SK-N-SH (cell line): ENCODE measurements at regions not wholly inside any gene's neighbourhood (a gene's known extent, or its start where the extent isn't known, plus 50 kb on each side); places are given as distances from the start of the nearest gene placed in this dataset.

Experiments used
- CTCF ChIA-PET: fragments of 300-600, 350-600 bp; formaldehyde crosslinking; extraction: SDS; loops from one replicate; lab custom pipeline; 2021; lab: Yijun Ruan, JAX
- POLR2A ChIA-PET: fragments of 350-600 bp; sonication (Branson Sonifier 250); formaldehyde crosslinking; extraction: SDS; loops from one replicate; lab custom pipeline; 2020; ENCODE audit warnings: antibody characterized with exemption, inconsistent platforms; lab: Yijun Ruan, JAX
- DNase-seq: peaks from one replicate; pipeline ENCODE4 v3.0.0; 2012
- H2AFZ ChIP-seq: fragments of 200-600 bp; sonication (generic); 2 replicates; pipeline ENCODE4 v1.8.1; 2016; ENCODE audit warnings: antibody characterized with exemption, mild to moderate bottlenecking, low read depth
- H3F3A ChIP-seq: fragments of 200-600 bp; sonication (generic); replicated peaks from 2 replicates; pipeline ENCODE3; 2016; ENCODE audit warnings: antibody characterized with exemption, mild to moderate bottlenecking; ENCODE audit not compliant: insufficient read depth
- H3K27ac ChIP-seq, 2 experiments: fragments of 200-500 bp in 1 of 2; fragments of 200-600 bp in 1 of 2; sonication (Bioruptor generic) in 1 of 2; sonication (generic), shearing (Covaris generic) in 1 of 2; 2 replicates each; pipeline versions ENCODE4 v1.5.1 to v1.6.1; 2014 to 2016; ENCODE audit warnings: low read depth in 2 of 2, inconsistent platforms in 1 of 2, low read length in 1 of 2, mild to moderate bottlenecking in 1 of 2, mixed read lengths in 1 of 2
- H3K27me3 ChIP-seq: fragments of 200-600 bp; sonication (generic), shearing (Covaris generic); 2 replicates; pipeline ENCODE4 v1.6.1; 2016; ENCODE audit warnings: mixed run types; ENCODE audit not compliant: insufficient read depth
- H3K36me3 ChIP-seq, 2 experiments: fragments of 200-500 bp in 1 of 2; fragments of 200-600 bp in 1 of 2; sonication (Bioruptor generic) in 1 of 2; sonication (generic) in 1 of 2; replicated peaks in 1 of 2; 2 replicates each; pipeline versions ENCODE3 to v1.5.1; 2014 to 2016; ENCODE audit warnings: low read length in 1 of 2, mild to moderate bottlenecking in 1 of 2; ENCODE audit not compliant: insufficient read depth in 2 of 2, control insufficient read depth in 1 of 2
- H3K4me1 ChIP-seq, 2 experiments: fragments of 200-500 bp in 1 of 2; fragments of 200-600 bp in 1 of 2; sonication (Bioruptor generic) in 1 of 2; sonication (generic), shearing (Covaris generic) in 1 of 2; 2 replicates each; pipeline versions ENCODE4 v1.5.1 to v1.6.1; 2014 to 2016; ENCODE audit warnings: low read depth in 1 of 2, low read length in 1 of 2, mixed run types in 1 of 2; ENCODE audit not compliant: insufficient read depth in 2 of 2, control insufficient read depth in 1 of 2
- H3K4me2 ChIP-seq: fragments of 200-600 bp; sonication (generic), shearing (Covaris generic); 2 replicates; pipeline ENCODE4 v1.6.1; 2017; ENCODE audit warnings: mixed run types
- H3K4me3 ChIP-seq, 2 experiments: fragments of 200-500 bp in 1 of 2; fragments of 200-600 bp in 1 of 2; sonication (Bioruptor generic) in 1 of 2; sonication (generic), shearing (Covaris generic) in 1 of 2; 2 replicates each; pipeline versions ENCODE4 v1.5.1 to v1.8.1; 2014 to 2016; ENCODE audit warnings: low read depth in 2 of 2, inconsistent platforms in 1 of 2, low read length in 1 of 2, mild to moderate bottlenecking in 1 of 2, mixed read lengths in 1 of 2, moderate library complexity in 1 of 2
- H3K79me2 ChIP-seq: fragments of 200-600 bp; sonication (generic); 2 replicates; pipeline ENCODE4 v1.8.1; 2017; ENCODE audit warnings: mild to moderate bottlenecking; ENCODE audit not compliant: insufficient read depth
- H3K9ac ChIP-seq: fragments of 200-600 bp; sonication (generic); 2 replicates; pipeline ENCODE4 v1.6.1; 2017; ENCODE audit warnings: mixed run types
- H3K9me2 ChIP-seq: fragments of 200-600 bp; sonication (generic); 2 replicates; pipeline ENCODE4 v1.6.1; 2017; ENCODE audit warnings: mixed run types
- H3K9me3 ChIP-seq: fragments of 200-600 bp; sonication (generic); 2 replicates; pipeline ENCODE4 v1.6.1; 2017; ENCODE audit warnings: mixed run types, mild to moderate bottlenecking, moderate library complexity
- H4K20me1 ChIP-seq: fragments of 200-600 bp; sonication (generic); 2 replicates; pipeline ENCODE4 v1.6.1; 2017; ENCODE audit warnings: mild to moderate bottlenecking, mixed run types; ENCODE audit not compliant: insufficient read depth
- EP300 ChIP-seq, 2 experiments: IDR thresholded peaks; 2 replicates each; pipeline versions ENCODE4 v1.4.0 to v1.6.1; 2012; ENCODE audit warnings: borderline replicate concordance in 1 of 2, low read depth in 1 of 2, low read length in 1 of 2
- FOXJ3 ChIP-seq: sonication (generic); formaldehyde crosslinking; IDR thresholded peaks from 2 replicates; pipeline ENCODE4 v1.5.1; 2020; ENCODE audit warnings: mild to moderate bottlenecking, missing genetic modification reagents
- FOXM1 ChIP-seq: IDR thresholded peaks from 2 replicates; pipeline ENCODE4 v1.4.0; 2012; ENCODE audit warnings: low read depth, mild to moderate bottlenecking
- MXI1 ChIP-seq: IDR thresholded peaks from 2 replicates; pipeline ENCODE4 v1.6.1; 2012; ENCODE audit warnings: mild to moderate bottlenecking, low read depth, low read length, improper control_type of control experiment
- POLR2AphosphoS5 ChIP-seq: IDR thresholded peaks from 2 replicates; pipeline ENCODE4 v1.6.1; 2012; ENCODE audit warnings: low read depth, low read length
- RCOR1 ChIP-seq: fragments of 150-350 bp; IDR thresholded peaks from 2 replicates; pipeline ENCODE4 v1.6.1; 2017; ENCODE audit warnings: antibody characterized with exemption, low read length
- RXRA ChIP-seq: IDR thresholded peaks from 2 replicates; pipeline ENCODE4 v1.4.0; 2012; ENCODE audit warnings: low read depth, mild to moderate bottlenecking, borderline replicate concordance
- SIN3A ChIP-seq: IDR thresholded peaks from 2 replicates; pipeline ENCODE4 v1.6.1; 2012; ENCODE audit warnings: low read depth, mild to moderate bottlenecking, low read length, moderate library complexity, borderline replicate concordance
- TAF1 ChIP-seq: IDR thresholded peaks from 2 replicates; pipeline ENCODE4 v1.6.1; 2012; ENCODE audit warnings: low read depth, mild to moderate bottlenecking, low read length, moderate library complexity, borderline replicate concordance
- YY1 ChIP-seq: IDR thresholded peaks from 2 replicates; pipeline ENCODE4 v1.4.0; 2012; ENCODE audit warnings: low read depth, mild to moderate bottlenecking
- WGBS: methylation state at CpG from one replicate; pipeline ENCODE4 v1.1.6; 2017; ENCODE audit warnings: low lambda C conversion rate; 5-methylcytosine and 5-hydroxymethylcytosine counted together
- TF ChIP-seq, protein P1 (sequence below): IDR thresholded peaks from 2 replicates; pipeline ENCODE4 v1.6.1; 2012; ENCODE audit warnings: mild to moderate bottlenecking, low read depth, low read length, moderate library complexity
- TF ChIP-seq, protein P2 (sequence below): fragments of 150-350 bp; IDR thresholded peaks from 2 replicates; pipeline ENCODE4 v1.6.1; 2016; ENCODE audit warnings: mild to moderate bottlenecking, low read depth, low read length
- TF ChIP-seq, protein P3 (sequence below): fragments of 150-350 bp; IDR thresholded peaks from 2 replicates; pipeline ENCODE4 v1.6.1; 2017; ENCODE audit warnings: antibody characterized with exemption, low read length, low read depth, borderline replicate concordance
- TF ChIP-seq, protein P4 (sequence below): IDR thresholded peaks from 2 replicates; pipeline ENCODE4 v1.4.0; 2012; ENCODE audit warnings: low read depth
- TF ChIP-seq, protein P5 (sequence below): IDR thresholded peaks from 2 replicates; pipeline ENCODE4 v1.4.0; 2012; ENCODE audit warnings: low read depth, borderline replicate concordance

DNA sequence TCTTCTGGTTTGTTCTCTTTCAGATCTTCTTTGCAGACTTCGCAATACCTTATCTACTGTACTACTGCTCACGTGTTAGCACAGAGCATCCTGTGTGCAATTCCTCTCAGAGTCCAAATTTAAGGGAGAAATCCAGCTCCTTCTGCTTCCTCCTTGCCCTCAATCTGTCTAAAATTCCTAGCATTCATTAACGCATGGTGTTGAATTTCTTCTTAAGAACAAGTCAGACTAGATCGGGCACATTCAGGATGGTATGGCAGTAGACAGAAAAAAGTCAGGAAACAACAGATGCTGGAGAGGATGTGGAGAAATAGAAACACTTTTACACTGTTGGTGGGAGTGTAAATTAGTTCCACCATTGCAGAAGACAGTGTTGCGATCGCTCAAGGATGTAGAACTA is 206.1 kb upstream of the CDH7 start:
- Histone ChIP-seq H2AFZ (no peak overlapping the region), H3K9me3 (no peaks in the 10 kb centered on the region), H3K27me3 (no peaks in the 10 kb centered on the region), H3K36me3 (no peaks in the 10 kb centered on the region), H3K4me2 (no peak overlapping the region), H3K27ac (no peak overlapping the region), H3K4me1 (no peaks in the 10 kb centered on the region), H4K20me1 (no peaks in the 10 kb centered on the region), H3K9ac (no peak overlapping the region), H3K9me2 (no peaks in the 10 kb centered on the region), H3K4me3 (no peak overlapping the region), H3F3A (no peaks in the 10 kb centered on the region), H3K79me2 (no peaks in the 10 kb centered on the region)
- ChIA-PET CTCF (no interaction called here), POLR2A (no interaction called here)
- no peak for DNase-seq
- TF ChIP-seq RXRA (no peak), EP300 (IDR thresholded peaks at IDR 0.05; ENCODE audit: borderline replicate concordance in 1 of 2, low read depth in 1 of 2, low read length in 1 of 2) (no peak), MXI1 (no peak)
- TF ChIP-seq, protein P1, sequence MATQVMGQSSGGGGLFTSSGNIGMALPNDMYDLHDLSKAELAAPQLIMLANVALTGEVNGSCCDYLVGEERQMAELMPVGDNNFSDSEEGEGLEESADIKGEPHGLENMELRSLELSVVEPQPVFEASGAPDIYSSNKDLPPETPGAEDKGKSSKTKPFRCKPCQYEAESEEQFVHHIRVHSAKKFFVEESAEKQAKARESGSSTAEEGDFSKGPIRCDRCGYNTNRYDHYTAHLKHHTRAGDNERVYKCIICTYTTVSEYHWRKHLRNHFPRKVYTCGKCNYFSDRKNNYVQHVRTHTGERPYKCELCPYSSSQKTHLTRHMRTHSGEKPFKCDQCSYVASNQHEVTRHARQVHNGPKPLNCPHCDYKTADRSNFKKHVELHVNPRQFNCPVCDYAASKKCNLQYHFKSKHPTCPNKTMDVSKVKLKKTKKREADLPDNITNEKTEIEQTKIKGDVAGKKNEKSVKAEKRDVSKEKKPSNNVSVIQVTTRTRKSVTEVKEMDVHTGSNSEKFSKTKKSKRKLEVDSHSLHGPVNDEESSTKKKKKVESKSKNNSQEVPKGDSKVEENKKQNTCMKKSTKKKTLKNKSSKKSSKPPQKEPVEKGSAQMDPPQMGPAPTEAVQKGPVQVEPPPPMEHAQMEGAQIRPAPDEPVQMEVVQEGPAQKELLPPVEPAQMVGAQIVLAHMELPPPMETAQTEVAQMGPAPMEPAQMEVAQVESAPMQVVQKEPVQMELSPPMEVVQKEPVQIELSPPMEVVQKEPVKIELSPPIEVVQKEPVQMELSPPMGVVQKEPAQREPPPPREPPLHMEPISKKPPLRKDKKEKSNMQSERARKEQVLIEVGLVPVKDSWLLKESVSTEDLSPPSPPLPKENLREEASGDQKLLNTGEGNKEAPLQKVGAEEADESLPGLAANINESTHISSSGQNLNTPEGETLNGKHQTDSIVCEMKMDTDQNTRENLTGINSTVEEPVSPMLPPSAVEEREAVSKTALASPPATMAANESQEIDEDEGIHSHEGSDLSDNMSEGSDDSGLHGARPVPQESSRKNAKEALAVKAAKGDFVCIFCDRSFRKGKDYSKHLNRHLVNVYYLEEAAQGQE: no peak
- 59% methylated on average over 6 of the region's 6 CpGs for WGBS

DNA sequence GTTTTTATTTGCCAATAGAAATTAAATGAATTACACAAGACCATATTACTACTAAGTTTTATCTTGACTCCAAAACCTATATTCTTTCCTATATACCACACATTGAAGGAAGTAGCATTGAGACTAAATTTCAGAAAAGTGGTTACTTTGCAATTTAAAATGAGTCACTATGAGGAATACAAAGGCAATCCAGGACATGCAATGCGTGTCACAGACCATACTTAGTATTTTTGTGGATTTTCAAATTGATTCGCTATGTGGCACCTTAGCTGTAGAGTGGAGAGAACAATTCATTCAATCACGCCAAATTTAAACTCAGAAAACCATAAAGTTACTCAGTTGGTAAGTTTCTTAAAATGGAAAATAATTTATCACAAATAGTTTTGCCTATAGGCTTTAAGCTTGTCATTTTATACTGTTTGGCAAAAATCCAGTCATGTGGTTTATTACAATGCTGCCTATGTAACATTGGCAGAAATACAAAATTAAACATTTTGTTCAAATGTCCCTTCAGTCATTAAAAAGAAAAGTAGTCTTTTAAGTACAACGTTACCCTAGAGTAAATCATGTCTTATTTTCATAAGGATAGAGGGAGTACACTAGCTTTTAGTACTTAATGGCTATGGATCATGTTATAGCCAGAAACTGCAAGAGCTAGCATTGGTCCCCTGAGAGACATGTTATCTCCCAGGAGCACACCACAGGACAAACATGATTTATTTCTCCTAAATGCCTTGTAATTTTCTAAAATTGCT is 222.8 kb upstream of the CDH7 start:
- no peak overlapping the region for H3K4me3 ChIP-seq
- H3K36me3 ChIP-seq: no peaks in the 10 kb centered on the region
- no peaks in the 10 kb centered on the region for H3K9me2 ChIP-seq
- no peaks in the 10 kb centered on the region for H3K9me3 ChIP-seq
- H3K79me2 ChIP-seq: no peaks in the 10 kb centered on the region
- no peak overlapping the region for H3K27ac ChIP-seq
- H3K4me1 ChIP-seq: no peaks in the 10 kb centered on the region
- POLR2A ChIA-PET: no interaction called here
- TF ChIP-seq SIN3A (no peak), RXRA (no peak), FOXM1 (no peak), TAF1 (no peak), RCOR1 (no peak), EP300 (IDR thresholded peaks at IDR 0.05; ENCODE audit: borderline replicate concordance in 1 of 2, low read depth in 1 of 2, low read length in 1 of 2) (no peak), YY1 (no peak), FOXJ3 (CRISPR knock-in tag) (no peak), POLR2AphosphoS5 (no peak)
- TF ChIP-seq, protein P2, sequence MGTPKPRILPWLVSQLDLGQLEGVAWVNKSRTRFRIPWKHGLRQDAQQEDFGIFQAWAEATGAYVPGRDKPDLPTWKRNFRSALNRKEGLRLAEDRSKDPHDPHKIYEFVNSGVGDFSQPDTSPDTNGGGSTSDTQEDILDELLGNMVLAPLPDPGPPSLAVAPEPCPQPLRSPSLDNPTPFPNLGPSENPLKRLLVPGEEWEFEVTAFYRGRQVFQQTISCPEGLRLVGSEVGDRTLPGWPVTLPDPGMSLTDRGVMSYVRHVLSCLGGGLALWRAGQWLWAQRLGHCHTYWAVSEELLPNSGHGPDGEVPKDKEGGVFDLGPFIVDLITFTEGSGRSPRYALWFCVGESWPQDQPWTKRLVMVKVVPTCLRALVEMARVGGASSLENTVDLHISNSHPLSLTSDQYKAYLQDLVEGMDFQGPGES: no peak
- TF ChIP-seq, protein P3, sequence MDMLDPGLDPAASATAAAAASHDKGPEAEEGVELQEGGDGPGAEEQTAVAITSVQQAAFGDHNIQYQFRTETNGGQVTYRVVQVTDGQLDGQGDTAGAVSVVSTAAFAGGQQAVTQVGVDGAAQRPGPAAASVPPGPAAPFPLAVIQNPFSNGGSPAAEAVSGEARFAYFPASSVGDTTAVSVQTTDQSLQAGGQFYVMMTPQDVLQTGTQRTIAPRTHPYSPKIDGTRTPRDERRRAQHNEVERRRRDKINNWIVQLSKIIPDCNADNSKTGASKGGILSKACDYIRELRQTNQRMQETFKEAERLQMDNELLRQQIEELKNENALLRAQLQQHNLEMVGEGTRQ: no peak
- TF ChIP-seq, protein P4, sequence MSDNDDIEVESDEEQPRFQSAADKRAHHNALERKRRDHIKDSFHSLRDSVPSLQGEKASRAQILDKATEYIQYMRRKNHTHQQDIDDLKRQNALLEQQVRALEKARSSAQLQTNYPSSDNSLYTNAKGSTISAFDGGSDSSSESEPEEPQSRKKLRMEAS: no peak
- TF ChIP-seq, protein P5, sequence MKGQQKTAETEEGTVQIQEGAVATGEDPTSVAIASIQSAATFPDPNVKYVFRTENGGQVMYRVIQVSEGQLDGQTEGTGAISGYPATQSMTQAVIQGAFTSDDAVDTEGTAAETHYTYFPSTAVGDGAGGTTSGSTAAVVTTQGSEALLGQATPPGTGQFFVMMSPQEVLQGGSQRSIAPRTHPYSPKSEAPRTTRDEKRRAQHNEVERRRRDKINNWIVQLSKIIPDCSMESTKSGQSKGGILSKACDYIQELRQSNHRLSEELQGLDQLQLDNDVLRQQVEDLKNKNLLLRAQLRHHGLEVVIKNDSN: no peak
- TF ChIP-seq, all 33 proteins: peak for 0
- no peak overlapping the region for H3K9ac ChIP-seq
- no peak overlapping the region for H2AFZ ChIP-seq
- no peak overlapping the region for H3K4me2 ChIP-seq
- CTCF ChIA-PET: no interaction called here
- DNase-seq: no peak
- no peaks in the 10 kb centered on the region for H4K20me1 ChIP-seq
- no peaks in the 10 kb centered on the region for H3K27me3 ChIP-seq
- H3F3A ChIP-seq: no peaks in the 10 kb centered on the region
- 23% methylated on average over 4 of the region's 4 CpGs for WGBS
